ENCODE measurements at regions not wholly inside any gene's neighbourhood (a gene's known extent, or its start where the extent isn't known, plus 50 kb on each side); places are given as distances from the start of the nearest gene placed in this dataset.

GRCh38 chr3:28922376-28922775, 358.5 kb upstream of the RBMS3 start:
- TF ChIP-seq CTCF (conservative IDR thresholded peaks at IDR 0.05; ENCODE audit: low read depth, low read length) (no peak), EZH2 (IDR thresholded peaks at IDR 0.05; ENCODE audit: low read length, unreplicated experiment) (no peak)
